GM18861 (cell line): ENCODE measurements at regions not wholly inside any gene's neighbourhood (a gene's known extent, or its start where the extent isn't known, plus 50 kb on each side); places are given as distances from the start of the nearest gene placed in this dataset.
"Not testable (repeated sequence)": the region's sequence is repeated elsewhere in the genome, so short reads cannot be mapped to it uniquely, and the experiment has no call there.

Experiments
- ATAC-seq: cut with Tn5 transposase; IDR thresholded peaks from one replicate; pipeline ENCODE4 v1.9.1; 2021; ENCODE audit not compliant: unreplicated experiment

DNA sequence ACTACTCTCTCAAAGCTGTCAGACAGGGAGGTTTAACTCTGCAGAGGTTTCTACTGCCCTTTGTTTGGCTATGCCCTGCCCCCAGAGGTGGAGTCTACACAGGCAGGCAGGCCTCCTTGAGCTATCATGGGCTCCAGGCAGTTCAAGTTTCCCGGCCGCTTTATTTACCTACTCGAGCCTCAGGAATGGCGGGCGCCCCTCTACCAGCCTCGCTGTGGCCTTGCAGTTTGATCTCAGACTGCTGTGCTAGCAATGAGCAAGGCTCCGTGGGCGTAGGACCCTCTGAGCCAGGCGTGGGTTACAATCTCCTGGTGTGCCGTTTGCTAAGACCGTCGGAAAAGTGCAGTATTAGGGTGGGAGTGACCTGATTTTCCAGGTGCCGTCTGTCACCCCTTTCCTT, 124.3 kb downstream of the PTCHD1 start:
- ATAC-seq: not testable (repeated sequence)

DNA sequence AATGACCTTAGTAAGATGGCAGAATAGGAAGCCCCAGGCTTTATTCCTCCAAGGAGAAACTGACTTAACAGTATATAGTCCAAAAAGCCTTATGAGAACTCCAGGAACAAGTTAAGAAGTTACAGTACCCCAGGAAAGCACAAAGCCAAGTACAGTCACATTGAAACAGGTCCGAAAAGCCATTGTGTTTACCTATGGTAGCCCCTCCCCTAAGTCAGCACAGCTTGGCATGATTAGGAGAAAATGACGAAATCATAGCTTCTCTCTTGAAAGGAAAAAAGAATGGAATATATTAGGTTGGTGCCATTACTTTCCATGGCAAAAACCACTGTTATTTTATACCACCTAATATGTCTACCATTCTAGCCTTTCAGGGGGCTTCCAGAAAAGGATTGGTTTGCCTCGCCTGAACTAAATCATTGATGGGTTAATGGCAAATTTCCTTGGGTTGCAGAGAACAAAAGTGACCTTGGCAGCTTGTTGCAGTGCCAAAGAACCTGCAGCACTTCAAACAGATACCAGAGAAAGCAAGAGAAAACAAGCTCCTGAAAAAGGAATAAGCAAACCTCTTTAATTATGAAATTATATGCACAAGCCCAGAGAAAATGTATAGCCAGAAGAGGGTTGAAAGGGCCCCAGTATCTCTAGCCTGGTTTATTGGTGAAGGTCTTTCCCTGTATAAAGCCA, 130.6 kb downstream of the PTCHD1 start:
- no peak for ATAC-seq

DNA sequence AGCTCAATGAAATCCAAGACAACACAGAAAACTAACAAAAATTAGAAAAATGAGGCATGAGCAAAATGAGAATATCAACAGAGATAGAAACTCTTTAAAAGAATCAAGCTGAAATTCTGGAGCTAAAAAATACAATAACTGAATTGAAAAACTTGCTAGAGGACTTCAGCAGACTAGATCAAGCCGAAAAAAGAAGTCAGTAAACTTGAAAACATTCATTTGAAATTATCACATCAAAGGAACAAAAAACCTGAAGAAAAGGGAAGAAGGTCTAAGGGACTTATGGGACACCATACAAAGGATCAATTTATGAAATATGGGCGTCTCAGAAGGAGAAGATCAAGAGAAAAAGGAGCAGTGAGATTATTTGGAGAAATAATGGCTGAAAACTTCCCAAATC, 131.3 kb downstream of the PTCHD1 start:
- no peak for ATAC-seq

DNA sequence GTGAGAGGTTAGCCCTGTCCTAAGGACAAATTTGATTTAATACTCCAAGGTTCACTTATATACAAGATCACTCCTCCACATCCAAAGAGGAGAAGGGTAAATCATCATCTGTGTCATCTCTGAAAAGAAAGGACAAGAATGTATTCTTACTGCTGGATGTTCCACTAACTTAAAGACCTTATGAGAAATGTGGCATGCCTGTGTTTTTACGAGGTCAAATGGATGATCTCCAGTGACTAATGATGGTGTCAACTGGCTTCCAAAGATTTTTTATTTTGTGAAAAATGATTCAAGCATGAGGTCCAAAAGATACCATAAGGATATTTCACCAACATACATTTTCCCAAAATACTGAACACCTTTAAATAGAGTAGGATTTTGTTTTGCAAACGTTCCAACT, 143.4 kb downstream of the PTCHD1 start:
- no peak for ATAC-seq

DNA sequence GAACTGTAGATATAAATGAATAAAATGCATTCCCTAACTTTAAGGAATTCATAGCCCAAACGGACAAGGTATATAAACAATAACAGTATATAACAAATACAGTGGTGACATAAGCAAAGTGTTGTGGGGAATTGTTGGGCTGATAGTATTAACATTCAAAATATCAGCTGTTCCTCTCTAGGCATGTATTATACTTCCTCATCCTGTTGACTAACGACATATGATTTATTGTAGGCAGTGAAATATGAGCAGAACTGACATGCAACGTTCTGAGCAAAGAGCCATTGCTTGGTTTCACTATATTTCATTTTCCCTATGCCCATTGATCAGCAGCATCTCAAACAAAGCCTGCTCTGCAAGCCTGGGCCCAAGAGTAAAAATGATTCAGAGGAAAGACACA, 143.9 kb downstream of the PTCHD1 start:
- ATAC-seq: no peak

DNA sequence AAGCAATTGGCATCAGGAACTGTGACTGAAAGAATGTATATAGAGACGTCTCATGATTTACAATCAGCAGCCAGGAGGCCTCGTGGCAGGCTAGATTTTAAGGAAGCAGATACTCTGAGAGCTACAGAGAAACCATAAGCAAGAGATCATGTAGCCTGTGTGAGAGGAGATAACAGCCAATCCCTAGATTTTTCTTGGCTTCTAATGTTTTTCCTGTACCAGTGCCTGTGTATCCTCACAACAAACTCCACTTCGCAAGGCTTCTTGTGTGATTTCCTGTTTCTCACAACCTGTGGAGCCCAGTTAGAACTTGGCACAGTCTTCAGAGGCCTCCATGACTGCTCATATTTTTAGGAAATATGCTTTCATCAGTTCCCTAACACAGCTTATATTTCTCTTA, 147.9 kb downstream of the PTCHD1 start:
- no peak for ATAC-seq

DNA sequence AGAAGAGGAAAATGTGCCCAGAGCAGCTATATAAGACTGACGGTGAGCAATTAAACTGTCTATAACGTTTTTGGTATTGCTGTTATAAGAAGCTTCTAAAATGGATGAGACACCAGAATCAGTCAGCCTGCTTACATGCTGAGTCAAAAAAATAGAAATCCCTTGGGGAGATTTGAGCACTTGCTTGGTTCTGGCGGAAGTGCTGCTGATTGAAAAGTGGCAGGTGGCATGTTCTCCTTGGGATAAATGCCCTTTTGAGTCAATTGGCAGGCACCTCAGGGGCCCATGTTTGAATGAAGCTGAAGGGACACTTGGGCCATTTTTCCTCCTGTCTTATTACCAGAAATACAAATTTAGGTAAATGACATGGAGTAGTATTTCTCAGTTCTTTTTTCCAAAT, 148.7 kb downstream of the PTCHD1 start:
- no peak for ATAC-seq

DNA sequence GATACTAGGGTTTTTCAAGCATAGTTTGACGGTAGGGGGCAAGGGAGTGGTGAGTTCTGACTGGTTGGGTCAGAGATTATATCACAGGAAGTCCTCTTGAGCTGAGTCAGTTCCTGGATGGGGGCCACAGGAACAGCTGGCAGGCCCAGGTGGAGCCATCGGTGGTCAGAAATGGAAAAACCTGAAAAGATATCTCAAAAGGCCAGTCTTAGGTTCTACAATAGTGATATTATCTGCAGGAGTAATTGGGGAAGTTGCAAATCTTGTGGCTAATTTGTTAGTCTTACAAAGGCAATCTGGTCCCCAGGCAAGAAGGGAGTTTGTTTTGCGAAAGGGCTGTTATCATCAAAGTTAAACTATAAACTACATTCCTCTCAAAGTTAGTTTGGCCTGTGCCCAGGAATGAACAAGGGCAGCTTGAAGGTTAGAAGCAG, 159.3 kb downstream of the PTCHD1 start:
- ATAC-seq: no peak

DNA sequence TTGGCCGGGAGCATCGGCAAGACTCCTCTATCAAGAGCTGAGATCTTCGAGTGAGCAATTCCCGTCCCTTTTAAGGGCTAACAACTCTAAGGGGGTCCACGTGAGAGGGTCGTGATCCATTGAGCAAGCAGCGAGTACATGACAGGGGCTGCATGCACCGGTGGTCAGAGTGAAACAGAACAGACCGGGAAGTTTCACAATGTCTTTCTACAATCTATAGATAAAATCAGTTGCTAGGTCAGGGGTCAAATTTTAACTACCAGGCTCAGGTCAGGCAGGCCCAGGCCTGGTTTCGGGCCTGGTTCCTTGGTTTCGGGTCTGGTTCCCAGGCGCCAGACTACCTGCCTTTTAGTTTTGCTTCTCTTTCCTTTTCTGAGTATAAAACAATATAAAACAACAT, 160.1 kb downstream of the PTCHD1 start:
- ATAC-seq: no peak

DNA sequence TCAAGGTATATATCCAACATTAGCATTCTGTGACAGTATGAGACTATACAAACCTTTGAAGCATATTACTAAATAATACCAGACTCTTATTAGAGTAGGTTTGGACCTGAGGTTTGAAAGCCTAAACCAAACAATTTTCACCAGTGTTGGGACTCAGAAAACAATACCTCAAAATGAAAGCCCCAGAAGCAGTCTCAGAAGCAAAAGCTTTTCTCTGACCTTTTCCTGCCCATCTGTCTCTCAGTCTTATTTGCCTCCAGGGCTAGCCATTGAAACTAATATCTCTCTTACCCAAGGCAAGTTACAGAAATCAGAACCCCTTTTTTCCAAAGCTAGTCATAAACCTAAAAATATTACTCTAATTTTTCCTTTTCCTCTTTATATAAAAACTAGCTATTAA, 163.3 kb downstream of the PTCHD1 start:
- ATAC-seq: peak; percentile 43

DNA sequence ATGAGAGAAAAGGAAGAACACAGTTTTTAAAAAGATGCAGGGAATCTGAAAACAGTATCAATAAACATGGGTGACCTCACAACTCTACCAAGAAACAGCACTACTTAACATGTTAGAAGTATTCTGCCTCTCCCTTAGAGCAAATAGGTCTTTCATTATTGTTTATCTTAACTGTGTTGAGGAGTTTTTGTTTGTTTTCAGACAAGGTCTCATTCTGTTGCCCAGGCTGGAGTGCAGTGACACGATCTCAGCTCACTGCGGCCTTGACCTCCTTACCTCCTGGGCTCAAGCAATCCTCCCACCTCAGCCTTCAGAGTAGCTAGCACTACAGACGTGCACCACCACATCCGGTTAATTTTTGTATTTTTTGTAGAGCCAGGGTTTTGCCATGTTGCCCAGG, 165.3 kb upstream of the PRDX4 start:
- no peak for ATAC-seq

DNA sequence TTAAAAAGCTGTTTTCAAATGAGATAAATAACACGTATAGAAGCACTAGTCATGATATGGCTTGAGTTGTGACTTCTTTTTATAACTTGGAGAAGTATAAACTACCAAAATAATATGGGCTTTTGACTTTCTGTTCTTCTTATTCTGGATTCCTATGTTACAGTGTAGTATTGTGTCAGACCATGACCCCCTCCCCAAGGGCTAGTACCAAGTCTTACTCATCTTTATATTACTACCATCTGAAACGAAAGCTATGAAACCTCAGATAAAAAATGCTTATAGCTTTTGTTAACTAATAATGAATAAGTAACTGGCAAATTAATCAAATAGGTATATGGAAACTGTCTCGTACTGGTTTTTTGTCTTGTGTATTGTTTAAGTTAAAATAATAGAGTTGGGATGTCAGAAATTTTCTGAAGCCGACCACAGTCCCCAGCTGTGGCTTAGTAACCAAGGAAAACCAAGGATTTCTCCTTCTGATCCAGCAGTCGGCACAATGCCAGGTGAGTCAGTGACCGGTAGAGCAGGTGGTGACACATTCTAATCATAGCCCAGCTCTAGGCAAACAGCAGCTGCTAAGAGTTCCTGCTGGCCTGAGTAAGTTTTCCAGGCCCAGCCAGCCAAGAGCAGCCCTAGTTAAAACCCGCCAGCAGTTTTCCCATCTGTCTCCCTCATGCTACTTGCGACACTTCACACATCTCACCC, 163.3 kb upstream of the PRDX4 start:
- ATAC-seq: no peak

DNA sequence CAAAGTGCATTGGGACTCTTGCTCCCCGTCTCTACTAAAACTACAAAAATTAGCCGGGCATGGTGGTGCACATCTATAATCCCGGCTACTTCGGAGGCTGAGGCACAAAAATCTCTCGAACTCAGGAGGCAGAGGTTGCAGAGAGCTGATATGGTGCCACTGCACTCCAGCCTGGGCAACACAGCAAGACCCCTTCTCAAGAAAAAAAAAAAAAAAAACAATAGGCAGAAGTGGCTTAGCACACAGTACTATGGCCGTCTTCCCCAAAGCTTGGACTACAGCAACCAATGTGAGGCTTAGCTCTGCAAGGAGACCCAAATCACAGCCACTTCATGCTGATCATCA, 162.8 kb upstream of the PRDX4 start:
- ATAC-seq: no peak

DNA sequence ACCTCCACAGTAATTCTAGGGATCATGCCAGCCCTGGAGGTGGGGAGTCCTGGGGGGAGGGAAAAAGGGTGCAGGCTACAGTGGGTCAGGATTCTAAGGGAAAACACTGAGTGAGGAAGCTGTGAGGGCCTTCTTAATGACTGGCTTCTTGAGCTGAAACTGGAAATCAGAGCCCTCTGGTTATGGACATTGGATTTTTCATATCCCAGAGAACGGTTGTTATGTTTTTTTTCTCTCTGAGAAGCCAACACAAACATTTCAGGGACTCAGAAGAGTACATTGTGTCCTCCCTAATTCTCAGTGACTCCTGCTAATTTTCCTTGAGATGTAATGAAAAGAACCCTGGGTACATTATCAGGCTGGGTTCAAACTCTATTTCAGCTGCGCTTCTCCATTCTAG, 162.4 kb upstream of the PRDX4 start:
- ATAC-seq: no peak

DNA sequence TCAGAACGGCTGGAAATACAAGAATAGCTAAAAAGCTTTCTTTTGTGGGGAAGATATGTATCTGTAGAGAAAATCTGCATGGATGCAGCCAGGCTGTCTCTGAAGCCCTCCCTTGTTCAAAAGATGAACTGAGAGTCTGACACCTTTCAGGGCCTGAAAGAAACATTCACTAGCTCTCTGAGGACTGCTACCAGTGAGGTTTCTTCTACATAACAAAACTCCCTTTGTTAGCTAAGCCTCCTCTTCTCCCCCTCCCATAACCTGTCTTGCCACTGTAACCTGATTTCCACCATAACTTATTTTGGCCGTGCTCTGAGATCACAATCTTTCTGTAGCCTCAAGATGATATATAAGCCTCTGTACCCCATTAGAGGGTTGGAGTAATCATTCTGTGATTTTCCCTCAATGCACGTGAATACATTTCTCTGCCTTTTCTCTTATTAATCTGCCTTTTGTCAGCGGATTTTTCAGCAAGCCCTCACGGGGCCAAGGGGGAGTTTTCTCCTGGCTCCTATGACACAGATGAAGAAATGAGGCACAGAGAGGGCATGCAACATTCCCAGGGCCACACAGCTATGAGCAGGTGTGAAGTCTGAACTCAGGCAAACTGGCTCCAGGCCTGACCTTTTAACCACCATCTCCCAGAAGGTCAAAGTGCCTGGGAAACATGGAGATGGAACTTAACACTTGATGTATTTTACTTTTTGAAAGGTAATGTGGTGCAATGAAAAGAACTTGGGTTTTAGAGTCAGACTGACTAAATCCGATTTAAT, 161.6 kb upstream of the PRDX4 start:
- ATAC-seq: no peak

DNA sequence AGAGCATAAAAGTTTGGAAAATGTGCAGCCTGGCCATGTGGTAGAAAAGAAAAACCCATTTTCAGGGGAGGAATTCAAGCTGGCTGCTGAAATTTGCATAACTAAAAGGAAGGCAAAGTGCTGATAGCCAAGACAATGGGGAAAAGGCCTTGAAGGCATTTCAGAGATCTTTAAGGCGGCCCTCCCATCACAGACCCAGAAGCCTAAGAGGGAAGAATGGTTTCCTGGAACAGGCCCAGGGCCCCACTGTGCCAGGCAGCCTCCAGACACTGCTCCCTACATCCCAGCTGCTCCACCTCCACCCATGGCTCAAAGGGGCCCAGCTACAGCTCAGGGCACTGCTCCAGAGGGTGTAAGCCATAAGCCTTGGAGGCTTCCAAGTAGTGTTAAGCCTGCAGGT, 158.0 kb upstream of the PRDX4 start:
- no peak for ATAC-seq

DNA sequence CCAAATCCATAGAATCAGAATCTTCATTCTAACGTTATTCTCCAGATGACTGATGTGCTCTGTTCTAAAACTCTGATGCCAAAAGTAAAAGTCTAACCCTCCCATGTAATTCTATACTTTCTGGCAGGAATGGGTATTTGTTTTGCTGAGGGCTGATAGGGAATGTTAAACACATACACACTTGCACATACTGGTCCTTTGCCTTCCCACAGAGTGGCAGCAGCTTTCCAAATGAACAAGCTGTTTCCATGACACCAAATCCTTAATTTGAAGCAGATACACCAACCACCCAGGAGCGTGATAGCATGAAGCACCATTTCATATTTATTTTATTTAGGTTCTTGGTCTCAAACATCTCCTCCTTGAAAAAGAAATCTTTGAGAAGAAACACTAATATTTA, 155.5 kb upstream of the PRDX4 start:
- no peak for ATAC-seq

DNA sequence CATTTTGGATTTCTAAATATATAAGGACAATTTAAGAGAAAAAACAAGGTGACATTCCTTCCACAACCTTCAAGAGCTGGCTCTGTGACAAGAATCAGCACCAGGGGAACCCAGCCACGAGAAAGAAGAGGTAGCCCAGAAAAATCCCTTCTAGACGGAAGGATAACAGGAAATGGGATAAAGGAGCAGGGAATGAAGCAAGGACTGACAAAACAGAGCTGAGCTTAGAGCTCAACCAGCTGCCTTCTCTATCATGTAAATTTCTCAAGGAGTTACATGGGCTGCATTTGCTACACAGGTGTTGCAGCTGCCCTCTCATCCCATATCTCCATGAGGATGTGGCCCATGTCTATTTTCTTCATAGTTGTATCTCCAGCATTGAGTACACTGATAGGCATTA, 154.2 kb upstream of the PRDX4 start:
- ATAC-seq: no peak

DNA sequence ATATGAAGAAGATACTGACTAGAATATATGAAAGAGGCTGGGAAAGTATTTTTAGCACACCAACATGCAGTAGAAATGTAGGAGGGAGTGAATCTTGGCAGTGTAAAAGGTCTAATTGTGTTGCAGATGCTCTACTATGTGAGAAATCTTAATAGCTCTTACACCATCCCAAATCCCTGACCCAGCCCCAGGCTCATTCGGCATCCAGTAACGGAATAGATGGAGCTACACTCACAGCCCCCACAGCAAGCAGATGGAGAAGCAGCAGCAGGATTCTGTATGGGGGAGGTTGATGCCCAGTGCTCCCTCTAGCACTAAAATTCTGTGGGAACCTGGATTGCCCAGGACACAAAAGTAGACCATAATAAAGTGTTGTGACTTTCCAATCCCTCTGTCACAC, 153.2 kb upstream of the PRDX4 start:
- ATAC-seq: no peak

DNA sequence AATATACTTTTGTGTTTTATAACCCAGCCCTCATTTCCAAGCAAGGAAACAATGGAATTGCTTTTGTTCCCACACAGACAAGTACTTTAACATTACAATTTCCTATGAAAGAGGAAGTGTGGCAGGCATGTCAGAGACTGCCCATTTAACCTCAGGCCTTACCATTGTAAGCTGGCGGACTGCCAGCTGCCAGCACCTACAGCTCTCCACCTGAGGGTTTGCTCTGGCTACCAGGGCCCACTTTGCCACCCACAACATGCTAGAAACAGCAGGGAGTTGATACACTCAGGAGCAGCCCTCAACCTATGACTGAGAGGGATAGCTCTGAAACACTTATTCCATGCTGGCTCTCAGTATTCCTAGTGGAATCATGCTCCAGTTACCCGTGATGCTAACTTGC, 152.3 kb upstream of the PRDX4 start:
- peak; percentile 76 for ATAC-seq

DNA sequence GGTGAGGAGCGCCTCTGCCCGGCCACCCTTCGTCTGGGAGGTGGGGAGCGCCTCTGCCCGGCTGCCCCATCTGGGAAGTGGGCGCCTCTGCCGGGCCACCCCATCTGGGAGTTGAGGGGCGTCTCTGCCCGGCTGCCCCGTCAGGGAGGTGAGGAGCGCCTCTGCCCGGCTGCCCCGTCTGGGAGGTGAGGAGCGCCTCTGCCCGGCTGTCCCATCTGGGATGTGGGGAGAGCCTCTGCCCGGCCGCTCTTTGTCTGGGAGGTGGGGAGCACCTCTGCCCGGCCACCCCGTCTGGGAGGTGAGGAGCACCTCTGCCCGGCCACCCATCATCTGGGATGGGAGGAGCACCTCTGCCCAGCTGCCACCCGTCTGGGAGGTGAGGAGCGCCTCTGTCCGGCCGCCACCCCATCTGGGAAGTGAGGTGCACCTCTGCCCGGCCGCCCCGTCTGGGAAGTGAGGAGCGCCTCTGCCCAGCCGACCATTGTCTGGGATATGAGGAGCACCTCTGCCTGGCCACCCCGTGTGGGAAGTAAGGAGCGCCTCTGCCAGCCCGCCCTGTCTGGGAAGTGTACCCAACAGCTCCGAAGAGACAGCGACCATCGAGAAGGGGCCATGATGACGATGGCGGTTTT, 144.2 kb upstream of the PRDX4 start:
- ATAC-seq: not testable (repeated sequence)

DNA sequence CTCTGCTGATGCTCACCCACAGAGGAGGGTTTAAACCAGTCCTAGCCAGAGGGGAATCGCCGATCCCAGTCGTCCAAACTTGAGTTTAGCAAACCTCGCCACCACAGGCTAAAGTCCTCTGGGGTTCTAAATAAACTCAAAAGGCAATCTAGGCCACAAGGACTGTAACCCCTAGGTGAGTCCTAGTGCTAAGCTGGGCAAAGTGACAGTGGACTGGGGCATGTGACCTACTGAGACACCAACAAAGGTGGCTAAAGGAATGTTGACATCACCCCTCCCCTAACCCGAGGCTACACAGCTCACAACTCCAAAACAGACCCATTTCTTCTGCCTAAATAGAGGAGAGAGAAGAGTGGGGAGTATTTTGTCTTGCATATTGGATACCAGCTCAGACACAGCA, 142.8 kb upstream of the PRDX4 start:
- ATAC-seq: no peak
